Adrenal gland (tissue), 9 donors: ENCODE measurements at regions not wholly inside any gene's neighbourhood (a gene's known extent, or its start where the extent isn't known, plus 50 kb on each side); places are given as distances from the start of the nearest gene placed in this dataset.

Experiments used
- DNase-seq, 7 donors: peaks; one replicate each; pipeline ENCODE4 v3.0.0-alpha.2; 2019 to 2020
- H3K27ac ChIP-seq, 5 donors: fragments of 200-600 bp; sonication (generic) in 4 of 5; 1 replicate in 3 of 5; 2 replicates in 2 of 5; pipeline versions ENCODE4 v1.5.1 to v1.8.0; 2016 to 2020; ENCODE audit warnings: mild to moderate bottlenecking in 1 of 5
- H3K27me3 ChIP-seq: fragments of 200-600 bp; 2 replicates; pipeline ENCODE4 v1.8.0; 2021
- H3K36me3 ChIP-seq, 2 donors: fragments of 200-600 bp; replicated peaks in 1 of 2; 1 replicate in 1 of 2; 2 replicates in 1 of 2; pipeline versions ENCODE4 v1.5.1 to v1.8.0; 2018 to 2022
- H3K4me1 ChIP-seq, 2 donors: fragments of 200-600 bp; replicated peaks in 1 of 2; 1 replicate in 1 of 2; 2 replicates in 1 of 2; pipeline versions ENCODE4 v1.5.1 to v1.8.0; 2018 to 2021
- H3K4me3 ChIP-seq, 4 donors: fragments of 200-600 bp; sonication (generic) in 3 of 4; one replicate each; pipeline ENCODE4 v1.5.1; 2016 to 2018
- H3K9me3 ChIP-seq, 3 donors: fragments of 200-600 bp; sonication (generic) in 1 of 3; replicated peaks in 1 of 3; 1 replicate in 2 of 3; 2 replicates in 1 of 3; pipeline versions ENCODE4 v1.5.1 to v1.8.0; 2016 to 2021
- POLR2A ChIP-seq, 2 donors: fragments of 450-650 bp; IDR thresholded peaks; one replicate each; pipeline ENCODE4 v1.6.1; 2017; ENCODE audit warnings: antibody characterized with exemption in 2 of 2, mild to moderate bottlenecking in 2 of 2, moderate library complexity in 1 of 2
- WGBS, 4 donors: extraction: QIAGEN DNeasy Blood & Tissue Kit in 2 of 4; methylation state at CpG; one replicate each; pipeline versions ENCODE4 v1.1.5 to v1.1.7; 2013 to 2017; 5-methylcytosine and 5-hydroxymethylcytosine counted together
- intact Hi-C, 2 donors: fragments of 100-400 bp; cut with DNase I; formaldehyde crosslinking; loops; one replicate each; pipeline versions ENCODE4 v1.14.1 to v1.15.0; 2022 to 2023
- TF ChIP-seq, protein P1 (sequence below), 6 experiments: fragments of 450-650 bp in 4 of 6; fragments of 200-600 bp in 2 of 6; sonication (generic) in 1 of 6; IDR thresholded peaks; 1 replicate in 5 of 6; 2 replicates in 1 of 6; pipeline versions ENCODE4 v1.5.1 to v1.8.0; 2016 to 2021; ENCODE audit warnings: antibody characterized with exemption in 6 of 6, mild to moderate bottlenecking in 2 of 6, moderate library complexity in 1 of 6
- donor health status: healthy with polysubstance abuse.
- donor health status: Bipolar disorder and iron deficiency.
- donor health status: DM: yes; HTN: yes; CAD: no.
- donor health status: DM: no; HTN: no; CAD: no.
- donor health status: DM: no; HTN: no; CAD: no.

- TF ChIP-seq, protein P1, sequence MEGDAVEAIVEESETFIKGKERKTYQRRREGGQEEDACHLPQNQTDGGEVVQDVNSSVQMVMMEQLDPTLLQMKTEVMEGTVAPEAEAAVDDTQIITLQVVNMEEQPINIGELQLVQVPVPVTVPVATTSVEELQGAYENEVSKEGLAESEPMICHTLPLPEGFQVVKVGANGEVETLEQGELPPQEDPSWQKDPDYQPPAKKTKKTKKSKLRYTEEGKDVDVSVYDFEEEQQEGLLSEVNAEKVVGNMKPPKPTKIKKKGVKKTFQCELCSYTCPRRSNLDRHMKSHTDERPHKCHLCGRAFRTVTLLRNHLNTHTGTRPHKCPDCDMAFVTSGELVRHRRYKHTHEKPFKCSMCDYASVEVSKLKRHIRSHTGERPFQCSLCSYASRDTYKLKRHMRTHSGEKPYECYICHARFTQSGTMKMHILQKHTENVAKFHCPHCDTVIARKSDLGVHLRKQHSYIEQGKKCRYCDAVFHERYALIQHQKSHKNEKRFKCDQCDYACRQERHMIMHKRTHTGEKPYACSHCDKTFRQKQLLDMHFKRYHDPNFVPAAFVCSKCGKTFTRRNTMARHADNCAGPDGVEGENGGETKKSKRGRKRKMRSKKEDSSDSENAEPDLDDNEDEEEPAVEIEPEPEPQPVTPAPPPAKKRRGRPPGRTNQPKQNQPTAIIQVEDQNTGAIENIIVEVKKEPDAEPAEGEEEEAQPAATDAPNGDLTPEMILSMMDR (IDR thresholded peaks at IDR 0.05), result no peak
- no peak for TF ChIP-seq POLR2A (IDR thresholded peaks at IDR 0.05)
- Histone ChIP-seq H3K27me3 (no peaks in the 10 kb centered on the region), H3K36me3 (no peaks in the 10 kb centered on the region), H3K4me1 (peaks cover 0 to 5% of the 10 kb centered on the region in 2 donors), H3K27ac (no peak overlapping the region), H3K4me3 (no peak overlapping the region), H3K9me3 (no peaks in the 10 kb centered on the region)
- 77 to 91% (median 86%) methylated on average over 4 of the region's 4 CpGs for WGBS, 4 donors
- no peak for DNase-seq
- intact Hi-C loops, result no loop called here
Observed at GRCh38 chr12:67450441-67450840, 181.3 kb downstream of the CAND1 start.

DNA sequence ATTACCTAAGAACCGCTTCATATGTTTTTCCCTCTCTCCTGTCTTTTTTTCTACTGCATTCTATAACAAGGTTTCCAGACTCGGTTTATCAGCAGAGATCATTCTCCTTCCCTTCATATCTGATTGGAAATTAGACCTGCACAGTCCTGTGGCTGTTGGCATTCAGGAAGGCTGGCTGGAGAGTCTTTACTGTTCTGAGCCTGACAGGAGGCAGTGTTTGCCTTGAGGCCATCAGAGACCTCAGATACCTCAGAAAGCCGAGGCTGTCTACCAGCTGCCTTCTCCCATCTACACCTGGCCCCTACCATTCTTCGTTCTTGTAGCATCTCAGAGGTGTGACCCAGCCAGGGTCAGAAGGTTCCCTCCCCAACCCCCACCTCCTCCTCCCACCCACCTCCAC lies 182.0 kb downstream of the CAND1 start:
- no peaks in the 10 kb centered on the region for H3K27me3 ChIP-seq
- H3K36me3 ChIP-seq, result no peaks in the 10 kb centered on the region
- H3K27ac ChIP-seq, result no peak overlapping the region
- peaks cover 3 to 7% of the 10 kb centered on the region in 2 donors for H3K4me1 ChIP-seq
- H3K4me3 ChIP-seq, result no peak overlapping the region
- no peak for TF ChIP-seq POLR2A (IDR thresholded peaks at IDR 0.05)
- TF ChIP-seq, protein P1 (IDR thresholded peaks at IDR 0.05), result no peak
- intact Hi-C loops, result no loop called here
- WGBS, 4 donors, result 63 to 87% (median 70%) methylated on average over 4 of the region's 4 CpGs
- no peak for DNase-seq
- no peaks in the 10 kb centered on the region for H3K9me3 ChIP-seq

GRCh38 chr12:67452119-67452805 lies 183.1 kb downstream of the CAND1 start:
- no peak overlapping the region for H3K4me3 ChIP-seq
- DNase-seq, result no peak
- TF ChIP-seq, protein P1 (IDR thresholded peaks at IDR 0.05), result no peak
- TF ChIP-seq POLR2A (IDR thresholded peaks at IDR 0.05), result no peak
- H3K27ac ChIP-seq, result no peak overlapping the region
- no peaks in the 10 kb centered on the region for H3K27me3 ChIP-seq
- H3K9me3 ChIP-seq, result no peaks in the 10 kb centered on the region
- H3K36me3 ChIP-seq, result no peaks in the 10 kb centered on the region
- intact Hi-C loops, result no loop called here
- H3K4me1 ChIP-seq, result peaks cover 14 to 18% of the 10 kb centered on the region in 2 donors
- WGBS, 4 donors, result 82 to 87% (median 83%) methylated on average over 7 of the region's 7 CpGs

DNA sequence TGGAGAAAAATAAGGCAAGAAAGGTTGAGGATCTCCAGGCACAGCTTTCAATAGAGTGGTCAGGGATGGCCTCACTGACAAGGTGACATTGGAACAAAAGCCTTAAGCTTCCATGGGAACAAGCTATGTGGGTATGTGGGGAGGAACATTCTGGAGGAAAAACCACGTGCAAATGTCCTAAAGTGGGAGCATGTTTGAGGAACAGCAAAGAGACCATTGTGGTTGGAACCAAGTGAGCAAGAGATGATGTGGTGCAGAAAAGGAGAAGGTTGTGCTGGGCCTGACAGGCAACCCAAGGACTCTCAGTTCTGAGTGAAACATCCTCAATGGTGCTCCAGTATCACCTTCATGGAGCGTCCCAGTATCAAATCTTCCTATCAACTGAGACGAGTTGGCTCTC lies 184.0 kb downstream of the CAND1 start:
- intact Hi-C loops, result no loop called here
- Histone ChIP-seq H3K36me3 (no peaks in the 10 kb centered on the region), H3K27me3 (no peaks in the 10 kb centered on the region), H3K9me3 (no peaks in the 10 kb centered on the region), H3K27ac (no peak overlapping the region), H3K4me1 (peaks cover 18 to 23% of the 10 kb centered on the region in 2 donors), H3K4me3 (no peak overlapping the region)
- WGBS, 4 donors, result 89 to 95% (median 90%) methylated on average over 3 of the region's 3 CpGs
- DNase-seq, result no peak
- TF ChIP-seq, protein P1 (IDR thresholded peaks at IDR 0.05), result no peak
- TF ChIP-seq POLR2A (IDR thresholded peaks at IDR 0.05), result no peak
